Heart left ventricle (tissue), 13 donors: ENCODE measurements at regions not wholly inside any gene's neighbourhood (a gene's known extent, or its start where the extent isn't known, plus 50 kb on each side); places are given as distances from the start of the nearest gene placed in this dataset.

Experiments
- CTCF ChIP-seq, 12 donors: fragments of 200-600 bp; sonication (generic) in 4 of 12; IDR thresholded peaks; one replicate each; pipeline versions ENCODE4 v1.5.0 to v1.8.0; 2018 to 2022; ENCODE audit warnings: antibody characterized with exemption in 12 of 12, mild to moderate bottlenecking in 5 of 12
- POLR2A ChIP-seq, 2 donors: fragments of 450-650 bp; IDR thresholded peaks; one replicate each; pipeline ENCODE4 v1.6.1; 2017; ENCODE audit warnings: antibody characterized with exemption in 2 of 2, mild to moderate bottlenecking in 2 of 2, moderate library complexity in 2 of 2
- donor health status: ischemic (EF 13 %, LVEDD 7.1; RV severe dilation, severe dysfunction).
- donor health status: DM: no; HTN: yes; CAD: no.
- donor health status: DM: no; HTN: no; CAD: no.
- donor health status: ischemic (EF 25% LVEDD 6.9; RV normal size, moderate dysfunction).
- donor health status: ischemic (EF 25% LVEDD 5.7; RV mildly dilated, moderate dysfunction).
- donor health status: ischemic (EF 35%, LVEDD 5.7; RV mildly dilated, moderate dysfunction).
- donor health status: nonischemic (EF 11% LVEDD 7.7; RV severe dilation, severe dysfunction).
- donor health status: DM: yes; HTN: yes; CAD: no.
- donor health status: PGD.
- donor health status: ischemic (EF 29% LVEDD 5.4; RV normal size, mild dysfunction).
- donor health status: nonischemic (EF 23%, LVEDD 6.1; RV moderate dilation, normal function).

DNA sequence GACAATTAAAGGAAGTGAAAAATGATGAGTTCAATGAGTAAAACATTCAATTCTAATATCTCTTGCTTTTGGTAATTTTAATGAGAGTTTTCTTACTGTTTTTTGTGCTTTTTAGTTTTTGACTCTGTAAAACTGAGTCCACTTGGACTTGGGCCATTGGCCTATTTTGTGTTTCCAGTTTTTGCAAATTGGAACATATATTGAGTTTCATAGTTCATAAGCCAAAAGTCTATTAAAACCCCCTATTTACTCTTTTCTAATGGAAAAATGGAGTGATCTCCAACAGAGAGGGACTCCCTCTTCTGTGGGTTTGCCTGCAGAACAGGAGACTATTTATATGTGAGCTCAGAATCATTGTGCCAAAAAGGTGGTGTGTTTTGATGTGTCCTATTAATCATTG lies 219.7 kb upstream of the SPRY2 start:
- TF ChIP-seq POLR2A (IDR thresholded peaks at IDR 0.05) = no peak
- TF ChIP-seq CTCF (IDR thresholded peaks at IDR 0.05) = no peak
